Mucosa of gallbladder (tissue), 1 donor: ENCODE measurements at regions not wholly inside any gene's neighbourhood (a gene's known extent, or its start where the extent isn't known, plus 50 kb on each side); places are given as distances from the start of the nearest gene placed in this dataset.

Source experiments
- DNase-seq: peaks from one replicate; pipeline ENCODE4 v3.0.0-alpha.2; 2020; ENCODE audit warnings: low spot score
- donor health status: DM: no; HTN: no; CAD: no.

DNA sequence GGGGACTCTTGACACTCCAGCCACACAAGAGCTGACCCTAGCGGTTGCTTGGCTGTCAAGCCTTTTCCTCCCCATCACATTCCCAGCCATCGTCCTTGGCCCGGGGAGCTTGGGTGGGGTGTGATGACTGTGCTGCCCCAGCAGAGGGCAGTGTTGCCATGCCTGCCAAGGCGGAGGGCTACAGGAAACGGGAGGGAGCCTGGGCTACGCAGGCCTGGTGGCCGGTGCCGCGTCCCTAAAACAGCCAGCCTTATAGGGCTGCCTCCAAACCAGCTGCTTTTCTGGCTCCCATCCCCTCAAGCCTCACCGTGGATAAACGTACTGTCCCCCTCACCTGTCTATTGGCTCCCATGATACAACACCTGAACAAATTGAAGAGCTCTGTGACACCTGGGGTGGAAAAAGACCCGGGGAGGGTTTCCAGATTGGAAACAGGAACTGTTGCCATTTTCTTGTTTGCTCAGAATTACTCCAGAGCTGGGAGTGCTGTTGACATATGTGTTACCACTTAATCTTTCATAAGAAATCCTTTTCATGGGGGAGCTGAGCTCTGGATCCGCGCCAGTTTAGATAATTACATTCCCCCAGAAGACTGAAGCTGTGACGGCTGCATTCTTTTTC, 72.8 kb upstream of the ASTN2 start:
- peak; percentile 61 for DNase-seq

DNA sequence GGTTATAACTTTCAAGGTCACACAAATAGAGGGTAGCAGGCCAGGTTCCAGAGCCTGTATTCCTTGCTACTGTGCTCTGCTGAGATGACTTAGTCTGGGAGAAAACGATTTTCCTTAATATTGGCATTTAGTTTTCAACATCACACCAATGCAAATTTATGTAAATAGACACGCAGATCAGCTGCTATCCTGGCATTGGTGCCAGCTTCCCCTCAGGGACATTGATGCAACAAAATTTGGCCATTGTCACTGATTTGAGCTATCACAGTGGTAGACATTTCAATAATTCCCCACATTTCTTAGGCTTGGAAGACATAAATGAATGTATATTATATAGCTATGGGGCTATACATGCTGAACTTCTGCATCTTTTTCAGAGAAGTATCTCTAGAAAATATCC, 71.6 kb upstream of the ASTN2 start:
- DNase-seq = no peak

DNA sequence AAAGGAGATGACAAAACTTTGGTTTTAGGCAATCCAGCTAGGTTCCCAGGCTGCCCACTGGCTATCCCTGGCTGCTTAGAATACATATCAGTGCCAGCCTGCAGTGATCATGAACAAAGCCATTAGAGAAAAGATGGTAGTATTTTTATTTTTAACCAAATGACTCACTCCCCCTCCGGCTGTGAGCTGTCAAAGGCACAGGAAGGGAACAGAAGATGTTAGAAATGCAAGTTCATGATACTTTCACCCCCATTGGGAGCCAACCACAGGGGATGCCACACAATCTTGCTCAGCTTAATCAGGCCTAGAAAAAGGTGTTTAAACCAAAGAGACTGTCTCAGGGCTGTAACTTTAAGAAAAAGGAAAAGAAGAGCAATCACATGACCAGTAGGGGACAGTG, 70.3 kb upstream of the ASTN2 start:
- DNase-seq = no peak

DNA sequence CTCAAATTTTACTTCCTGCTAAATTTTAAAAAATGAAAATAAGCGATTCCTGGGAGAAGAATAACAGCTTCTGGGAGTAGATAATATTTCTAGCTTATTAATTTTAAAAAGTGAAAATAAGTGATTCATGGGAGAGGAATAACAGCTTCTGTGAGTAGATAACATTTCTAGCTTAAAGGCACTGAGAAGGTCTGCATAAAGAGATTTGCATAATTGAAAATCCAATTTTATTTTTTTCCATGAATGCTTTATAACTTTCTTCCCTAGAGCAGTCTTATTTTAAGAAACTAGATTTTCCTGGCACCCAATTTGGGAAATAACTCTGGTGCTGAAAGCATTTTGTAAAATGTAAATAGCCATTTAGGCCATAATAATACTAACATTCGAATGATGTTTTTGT, 65.9 kb upstream of the ASTN2 start:
- no peak for DNase-seq

DNA sequence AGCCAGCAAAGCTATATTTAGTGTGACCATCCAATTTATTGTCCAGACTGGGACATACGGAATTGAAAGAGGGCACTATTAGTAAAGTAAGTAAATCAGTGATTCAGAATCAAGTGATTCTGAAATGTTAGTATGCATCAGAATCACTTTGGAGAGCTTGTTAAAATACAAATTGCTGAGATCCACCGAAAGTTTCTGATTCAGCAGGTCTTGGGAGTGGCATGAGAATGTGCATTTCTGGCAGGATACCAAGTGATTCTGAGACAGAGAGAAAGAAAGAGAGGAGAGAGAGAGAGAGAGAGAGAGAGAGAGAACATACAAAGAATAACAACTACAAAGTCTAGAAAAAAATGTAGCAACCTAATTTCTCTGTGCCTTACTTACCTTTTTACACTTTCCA, 65.4 kb upstream of the ASTN2 start:
- no peak for DNase-seq

DNA sequence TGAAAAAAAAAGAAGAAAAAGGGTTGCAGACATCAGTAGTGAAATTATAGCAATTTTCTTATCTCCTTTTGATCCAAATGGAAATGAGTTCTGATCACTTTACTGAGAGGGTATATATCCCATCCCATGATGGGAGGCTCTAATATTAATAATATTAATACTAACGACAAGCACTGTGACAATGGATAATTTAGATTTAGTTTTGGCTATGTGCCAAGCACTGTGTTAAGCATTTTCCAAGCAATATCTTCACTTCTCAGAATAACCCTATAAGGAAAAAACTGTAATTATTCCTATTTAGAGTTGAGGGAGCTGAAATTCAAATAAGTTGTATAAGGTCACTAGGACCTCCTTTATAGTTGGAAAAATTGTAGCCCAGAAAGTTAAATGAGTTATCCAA, 58.4 kb upstream of the ASTN2 start:
- DNase-seq = no peak

DNA sequence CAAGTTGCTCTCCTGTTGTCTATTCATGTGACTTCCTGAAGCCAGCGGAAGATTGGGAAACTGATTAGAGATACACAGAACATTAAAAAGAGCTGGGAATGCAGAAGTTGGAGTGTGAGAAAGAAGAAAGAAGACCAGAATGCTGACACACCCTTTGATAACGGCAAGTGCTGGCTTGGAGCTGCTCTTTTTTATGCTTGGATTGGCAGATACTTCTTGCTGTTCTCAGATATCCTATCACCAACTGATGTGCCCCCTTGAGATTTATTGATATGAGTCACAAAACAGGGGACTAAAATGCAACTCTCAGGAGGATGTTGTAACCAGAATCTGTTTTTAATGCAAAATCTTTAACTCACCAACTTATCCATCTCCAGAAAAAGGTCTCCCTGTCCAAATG, 56.0 kb upstream of the ASTN2 start:
- no peak for DNase-seq

DNA sequence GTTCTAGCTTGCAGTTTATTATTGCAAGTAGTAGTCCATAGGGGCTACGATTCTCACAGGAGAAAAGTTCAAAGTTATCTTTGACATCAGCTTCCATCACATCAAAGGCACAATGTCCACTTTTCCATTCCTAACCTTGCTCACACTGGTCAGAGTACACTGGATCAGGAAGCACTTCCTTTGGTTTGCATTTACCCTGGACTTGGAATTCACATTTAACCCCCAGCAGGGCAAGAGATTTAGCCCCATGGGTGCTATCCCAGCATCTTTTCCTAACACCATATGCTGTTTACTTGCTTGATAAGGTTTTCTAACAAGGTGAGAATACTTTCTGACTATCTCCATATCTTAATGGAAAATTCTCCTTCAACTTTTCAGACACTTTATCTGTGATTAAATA, 55.6 kb upstream of the ASTN2 start:
- no peak for DNase-seq

DNA sequence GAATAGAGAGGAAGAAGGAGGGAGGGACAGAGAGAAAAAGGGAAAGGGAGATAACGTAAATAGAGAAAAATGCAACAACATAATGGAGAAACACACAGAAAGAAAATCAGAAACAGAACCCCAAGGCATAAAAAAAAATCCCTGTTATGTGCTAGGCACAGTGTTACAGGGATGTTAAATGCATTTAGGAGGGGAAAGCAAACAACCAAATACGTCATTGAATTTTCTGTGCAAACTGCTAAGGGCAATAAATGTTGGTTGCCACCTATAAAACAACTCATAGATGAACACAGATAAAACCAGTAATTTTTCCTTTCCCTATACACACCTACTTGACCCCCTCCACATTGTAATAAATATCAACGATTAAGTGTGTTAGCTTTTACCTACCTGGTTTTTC, 51.3 kb upstream of the ASTN2 start:
- DNase-seq = no peak

DNA sequence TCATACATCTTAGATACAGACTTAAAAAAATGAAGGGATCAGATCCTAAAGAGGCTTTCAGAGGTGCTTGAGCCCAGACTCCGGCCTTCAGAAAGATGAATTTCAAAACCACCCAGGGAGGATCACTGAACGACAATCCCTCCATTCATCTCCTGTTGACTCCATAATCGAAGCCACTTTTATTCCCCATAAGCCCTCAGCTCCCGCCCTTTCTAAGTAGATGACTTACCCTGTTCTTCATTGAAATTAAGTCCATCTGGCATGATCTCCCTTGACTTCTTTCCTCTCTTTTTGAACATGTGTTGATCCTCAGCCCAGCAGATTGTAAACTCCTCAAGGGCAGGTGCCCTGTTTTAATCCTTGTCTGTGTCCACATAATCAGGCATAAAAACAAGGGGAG, 50.8 kb upstream of the ASTN2 start:
- no peak for DNase-seq

DNA sequence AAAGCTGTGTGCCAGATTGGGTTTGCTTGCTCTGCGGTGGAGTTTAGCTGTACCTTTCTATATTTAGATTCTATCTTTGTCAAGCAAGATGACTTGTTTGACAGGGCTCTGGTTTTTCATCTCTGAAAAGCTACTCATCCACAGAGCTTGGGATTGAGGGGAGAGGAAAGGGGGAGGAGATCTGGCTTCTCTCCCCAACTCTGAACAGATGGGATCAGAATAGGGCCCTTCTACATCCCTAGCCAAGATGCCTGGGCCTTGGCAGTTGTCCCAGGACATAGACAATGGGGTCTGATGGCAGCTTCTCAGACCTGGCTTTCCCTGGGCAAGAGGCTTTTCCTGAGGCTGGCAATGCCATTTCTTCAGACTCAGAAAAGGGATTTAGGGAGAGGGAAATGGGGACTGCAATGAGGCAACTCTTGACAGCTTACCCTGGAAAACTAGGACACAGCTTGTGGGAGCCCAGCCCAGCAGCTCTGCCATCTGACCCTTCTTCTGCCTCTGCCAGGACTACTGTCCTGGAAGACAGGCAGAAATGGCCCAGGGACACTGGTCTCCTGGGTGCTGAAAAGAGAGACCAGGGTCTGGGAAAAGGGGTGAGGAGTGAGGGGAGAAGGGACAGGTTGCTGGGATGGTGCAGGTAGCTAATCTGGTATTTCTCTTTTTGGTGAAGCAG, 50.2 kb upstream of the ASTN2 start:
- no peak for DNase-seq
